T47D (cell line): ENCODE measurements at regions not wholly inside any gene's neighbourhood (a gene's known extent, or its start where the extent isn't known, plus 50 kb on each side); places are given as distances from the start of the nearest gene placed in this dataset.
A peak's percentile ranks its signal among the peaks of the same experiment; 100 is the strongest.
"Not testable (repeated sequence)": the region's sequence is repeated elsewhere in the genome, so short reads cannot be mapped to it uniquely, and the experiment has no call there.

ENCODE experiments used
- DNase-seq, 2 experiments: peaks; one replicate each; pipeline versions ENCODE4 v3.0.0 to v3.0.0-alpha.2; 2011 to 2012; ENCODE audit warnings: low read depth in 1 of 2, low spot score in 1 of 2
- JUND ChIP-seq: IDR thresholded peaks from 2 replicates; pipeline ENCODE4 v1.6.1; 2012; ENCODE audit warnings: low read depth
- in situ Hi-C: cut with HindIII; loops from 2 replicates; pipeline ENCODE4 v1.10.0; 2016; ENCODE audit warnings: low sequenced_read_pairs, low pct_unique_long_range_greater_than_20kb

DNA sequence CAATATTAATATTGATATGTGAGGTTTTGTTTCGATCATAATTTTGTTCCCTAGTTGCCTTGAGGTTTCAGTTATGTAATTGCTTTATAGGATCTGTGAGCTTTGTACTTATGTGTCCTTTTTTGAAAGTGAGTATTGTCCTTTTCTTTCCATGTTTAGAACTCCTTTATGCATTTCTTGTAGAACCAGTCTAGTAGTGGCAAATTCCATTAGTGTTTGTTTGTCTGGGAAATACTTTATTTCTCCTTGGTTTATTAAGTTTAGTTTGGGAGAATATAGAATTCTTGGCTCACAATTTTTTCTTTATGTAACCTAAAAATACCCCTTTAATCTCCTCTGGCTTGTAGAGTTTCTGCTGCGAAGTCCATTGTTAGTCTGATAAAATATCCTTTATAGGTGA, 127.5 kb upstream of the KITLG start:
- in situ Hi-C loops = no loop called here
- no peak for DNase-seq

DNA sequence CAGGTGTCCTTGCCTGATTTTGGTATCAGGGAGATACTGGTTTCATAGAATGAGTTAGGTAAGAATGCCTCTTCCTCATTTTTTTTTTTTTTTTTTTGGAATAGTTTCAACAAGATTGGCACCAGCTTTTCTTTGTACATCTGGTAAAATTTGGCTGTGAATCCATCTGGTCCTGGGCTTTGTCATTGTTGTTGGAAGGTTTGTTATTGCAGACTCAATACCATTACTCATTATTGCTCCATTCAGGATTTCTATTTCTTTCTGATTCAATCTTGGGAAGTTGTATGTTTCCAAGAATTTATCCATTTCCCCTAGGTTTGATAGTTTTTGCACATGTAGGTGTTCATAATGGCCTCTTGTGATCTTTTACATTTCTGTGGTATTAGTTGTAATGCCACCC, 126.0 kb upstream of the KITLG start:
- no peak for DNase-seq
- TF ChIP-seq JUND = no peak
- in situ Hi-C loops = no loop called here

More for the DNA sequence above, 127.5 kb upstream of the KITLG start:
- TF ChIP-seq JUND = no peak

GRCh38 chr12:88703790-88704189, 123.5 kb upstream of the KITLG start:
- peak in 1 of 2 experiments; percentile 26 for DNase-seq

GRCh38 chr12:88698471-88698870, 118.2 kb upstream of the KITLG start:
- in situ Hi-C loops = no loop called here
- DNase-seq = no peak
- TF ChIP-seq JUND = no peak

More at GRCh38 chr12:88703790-88704189, 123.5 kb upstream of the KITLG start:
- in situ Hi-C loops = no loop called here
- no peak for TF ChIP-seq JUND

DNA sequence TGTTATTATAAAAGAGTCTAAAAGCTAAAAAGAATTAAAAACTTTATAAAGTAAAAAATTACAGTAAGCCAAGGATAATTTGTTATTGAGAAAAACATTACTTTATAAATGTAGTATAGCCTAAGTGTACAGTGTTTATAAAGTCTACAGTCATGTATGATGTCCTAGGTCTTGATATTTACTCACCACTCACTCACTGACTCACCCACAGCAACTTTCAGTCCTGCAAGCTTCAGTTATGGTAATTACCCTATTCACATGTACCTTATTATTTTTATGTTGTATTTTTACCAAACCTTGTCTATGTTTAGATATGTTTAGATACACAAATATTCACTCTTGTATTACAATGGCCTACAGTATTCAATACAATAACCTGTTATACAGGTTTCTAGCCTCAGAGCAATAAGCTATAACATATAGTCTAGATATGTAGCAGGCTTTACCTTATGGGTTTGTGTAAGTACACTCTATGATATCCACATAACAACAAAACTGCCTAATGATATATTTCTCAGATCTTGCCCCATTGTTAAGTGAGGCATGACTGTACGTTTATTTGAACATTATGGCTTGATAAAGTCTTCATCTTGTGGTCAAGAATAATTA, 113.7 kb upstream of the KITLG start:
- in situ Hi-C loops = no loop called here
- TF ChIP-seq JUND = no peak
- DNase-seq = peak in 1 of 2 experiments; percentile 33

GRCh38 chr12:88691811-88692210, 111.5 kb upstream of the KITLG start:
- DNase-seq = no peak
- in situ Hi-C loops = no loop called here
- TF ChIP-seq JUND = no peak

DNA sequence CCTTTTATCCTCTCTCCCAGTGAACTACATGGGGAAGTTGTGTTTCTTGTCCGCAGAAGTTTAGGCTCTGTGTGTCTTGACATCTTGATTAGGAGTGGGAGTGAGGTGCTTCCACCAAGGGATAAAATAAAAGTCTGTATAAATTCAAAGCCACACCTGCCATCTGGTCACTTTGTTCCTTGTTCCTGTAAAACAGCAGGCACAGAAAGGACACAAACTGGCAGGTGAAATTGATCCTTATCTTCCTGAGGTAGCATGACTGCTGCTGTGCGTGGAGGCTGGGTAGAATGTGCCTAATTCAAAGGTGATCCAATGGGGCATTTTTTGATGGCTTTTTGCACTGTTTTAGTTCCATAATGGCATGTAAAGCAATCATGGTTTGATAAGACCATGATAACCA, 104.3 kb upstream of the KITLG start:
- in situ Hi-C loops = no loop called here
- no peak for TF ChIP-seq JUND
- peak in 1 of 2 experiments; percentile 69 for DNase-seq

DNA sequence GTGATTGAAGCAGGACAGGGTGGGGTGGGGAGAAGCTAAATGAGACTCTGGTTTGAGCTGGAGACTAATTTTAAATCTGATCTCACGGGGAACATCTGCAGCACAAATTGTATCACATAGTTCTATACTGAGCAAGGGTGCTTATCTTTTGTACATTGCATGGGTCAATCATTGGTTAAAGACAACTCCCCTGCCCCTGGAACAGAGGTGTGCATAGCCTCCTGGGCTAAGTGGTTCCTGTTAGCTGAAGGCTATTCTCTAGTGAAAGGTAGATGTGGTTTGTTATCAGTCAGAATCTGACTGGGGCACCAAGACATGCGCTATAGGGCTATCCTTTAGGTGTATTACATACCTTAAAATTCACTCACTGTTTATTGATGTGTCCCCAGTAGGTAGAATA, 103.9 kb upstream of the KITLG start:
- DNase-seq = peak in 1 of 2 experiments; percentile 36
- TF ChIP-seq JUND = peak; percentile 26; the same call in 1 of the 2 replicates
- in situ Hi-C loops = no loop called here

DNA sequence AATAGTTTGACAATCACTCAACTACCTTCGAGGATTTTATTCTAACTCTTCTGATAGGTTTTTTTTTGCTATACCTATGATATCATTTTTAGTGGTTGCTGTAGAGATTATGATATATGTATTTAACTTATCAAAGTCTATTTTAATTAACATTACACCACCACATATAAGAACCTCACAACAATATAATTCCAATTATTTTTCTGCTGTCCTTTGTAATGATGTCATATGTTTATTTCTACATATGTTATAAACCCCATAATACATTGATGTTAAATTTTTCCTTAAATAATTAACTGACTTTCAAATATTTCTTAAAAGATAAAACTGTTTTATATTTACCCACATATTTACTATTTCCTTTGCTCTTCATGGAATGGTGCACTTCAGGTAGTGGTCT, 103.4 kb upstream of the KITLG start:
- TF ChIP-seq JUND = no peak
- DNase-seq = no peak
- in situ Hi-C loops = no loop called here

GRCh38 chr12:88681271-88681670, 101.0 kb upstream of the KITLG start:
- no peak for DNase-seq
- in situ Hi-C loops = no loop called here
- no peak for TF ChIP-seq JUND

GRCh38 chr12:88677464-88677863, 97.2 kb upstream of the KITLG start:
- no peak for DNase-seq
- TF ChIP-seq JUND = no peak
- in situ Hi-C loops = no loop called here

DNA sequence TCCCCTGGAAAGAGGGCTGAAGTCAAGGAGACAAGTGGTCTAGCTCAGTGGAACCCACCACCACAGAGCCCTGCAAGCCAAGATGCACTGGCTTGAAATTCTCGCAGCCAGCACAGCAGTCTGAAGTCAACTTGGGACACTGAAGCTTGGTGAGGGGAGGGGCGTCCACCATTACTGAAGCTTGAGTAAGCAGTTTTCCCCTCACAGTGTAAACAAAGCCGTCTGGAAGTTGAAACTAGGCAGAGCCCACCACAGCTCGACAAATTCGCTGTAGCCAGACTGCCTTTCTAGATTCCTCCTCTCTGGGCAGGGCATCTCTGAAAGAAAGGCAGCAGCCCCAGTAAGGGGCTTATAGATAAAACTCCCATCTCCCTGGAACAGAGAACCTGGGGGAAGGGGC, 87.3 kb upstream of the KITLG start:
- in situ Hi-C loops, DNase-seq: not testable (repeated sequence)

DNA sequence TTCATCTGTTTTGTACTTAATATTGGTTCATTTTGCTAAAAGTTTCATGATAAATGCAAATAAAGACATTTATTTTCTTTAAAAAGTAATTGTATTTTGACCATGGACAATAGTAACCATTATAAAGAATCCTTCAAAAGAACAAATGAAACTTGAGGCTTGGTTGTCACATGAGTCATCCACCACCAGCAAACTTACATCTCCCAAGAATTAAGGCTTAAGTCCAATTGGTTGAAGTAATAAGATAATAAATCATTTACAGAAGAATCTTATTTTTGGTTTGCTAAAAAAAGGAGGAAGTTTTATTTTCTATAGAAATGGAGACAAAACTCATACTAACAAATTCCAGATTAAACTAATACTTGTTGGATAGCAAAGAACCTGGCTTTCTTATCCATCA, 84.8 kb upstream of the KITLG start:
- TF ChIP-seq JUND = no peak
- DNase-seq = no peak
- in situ Hi-C loops = no loop called here

DNA sequence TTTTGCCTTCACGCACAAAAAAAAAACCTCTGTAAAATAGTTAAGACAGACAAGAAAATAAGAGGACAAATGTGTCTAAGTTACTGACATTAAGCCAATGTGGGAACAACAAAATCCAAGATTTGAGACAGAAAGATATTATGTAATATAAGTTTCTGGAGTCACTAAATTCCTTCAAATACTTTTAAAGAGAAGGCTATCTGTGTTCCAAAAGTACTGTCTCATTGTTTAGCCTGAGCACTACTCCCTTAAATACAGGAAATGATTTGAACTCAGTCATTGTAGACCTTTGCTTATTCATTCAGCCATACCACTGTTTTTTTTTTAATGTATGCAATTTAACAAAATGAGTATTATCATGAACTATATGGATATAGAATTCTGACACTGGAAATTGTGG, 82.7 kb upstream of the KITLG start:
- DNase-seq = no peak
- TF ChIP-seq JUND = no peak
- in situ Hi-C loops = no loop called here

- no peak for TF ChIP-seq JUND
- no peak for DNase-seq
- in situ Hi-C loops = no loop called here
Observed at GRCh38 chr12:88662093-88662492, 81.8 kb upstream of the KITLG start.
